DND-41 (cell line): ENCODE measurements at regions not wholly inside any gene's neighbourhood (a gene's known extent, or its start where the extent isn't known, plus 50 kb on each side); places are given as distances from the start of the nearest gene placed in this dataset.
"Not testable (repeated sequence)": the region's sequence is repeated elsewhere in the genome, so short reads cannot be mapped to it uniquely, and the experiment has no call there.

Experiments used
- ATAC-seq: fragments of 200-7000 bp; cut with Tn5 transposase; 3 replicates; pipeline ENCODE4 v1.9.1; 2021; ENCODE audit warnings: low read depth; ENCODE audit not compliant: insufficient read depth
- DNase-seq: peaks from one replicate; pipeline ENCODE4 v3.0.0-alpha.2; 2020
- H2AFZ ChIP-seq: 2 replicates; pipeline ENCODE4 v1.6.0; 2012; ENCODE audit warnings: low read depth, low read length
- H3K27ac ChIP-seq: 2 replicates; pipeline ENCODE4 v1.5.1; 2012; ENCODE audit warnings: low read length, inconsistent platforms
- H3K27me3 ChIP-seq: fragments of 200-600 bp; sonication (generic); 2 replicates; pipeline ENCODE4 v1.6.0; 2012; ENCODE audit warnings: low read length, mild to moderate bottlenecking, inconsistent platforms; ENCODE audit not compliant: insufficient read depth, poor library complexity
- H3K36me3 ChIP-seq: 2 replicates; pipeline ENCODE4 v1.5.1; 2012; ENCODE audit warnings: low read length, inconsistent platforms; ENCODE audit not compliant: insufficient read depth
- H3K4me1 ChIP-seq: 2 replicates; pipeline ENCODE4 v1.5.1; 2012; ENCODE audit warnings: mild to moderate bottlenecking, low read length; ENCODE audit not compliant: insufficient read depth
- H3K4me2 ChIP-seq: 2 replicates; pipeline ENCODE4 v1.6.0; 2012; ENCODE audit warnings: mild to moderate bottlenecking, moderate library complexity, low read length, inconsistent platforms; ENCODE audit not compliant: insufficient read depth
- H3K4me3 ChIP-seq, 2 experiments: fragments of 200-600 bp in 1 of 2; shearing (Covaris generic) in 1 of 2; 2 replicates each; pipeline ENCODE4 v1.5.1; 2012 to 2016; ENCODE audit warnings: inconsistent platforms in 2 of 2, low read length in 2 of 2, mild to moderate bottlenecking in 2 of 2, low read depth in 1 of 2, moderate library complexity in 1 of 2
- H3K79me2 ChIP-seq: 2 replicates; pipeline ENCODE4 v1.6.0; 2012; ENCODE audit warnings: low read length, inconsistent platforms; ENCODE audit not compliant: insufficient read depth
- H3K9ac ChIP-seq: 2 replicates; pipeline ENCODE4 v1.6.0; 2012; ENCODE audit warnings: low read depth, mild to moderate bottlenecking, inconsistent platforms, low read length, moderate library complexity
- H3K9me3 ChIP-seq: 2 replicates; pipeline ENCODE4 v1.5.1; 2012; ENCODE audit warnings: low read length, moderate library complexity, mild to moderate bottlenecking, inconsistent platforms; ENCODE audit not compliant: insufficient read depth, severe bottlenecking
- H4K20me1 ChIP-seq: 2 replicates; pipeline ENCODE4 v1.6.0; 2012; ENCODE audit warnings: low read length; ENCODE audit not compliant: insufficient read depth
- EZH2 ChIP-seq: IDR thresholded peaks from 3 replicates; pipeline ENCODE4 v1.6.1; 2012; ENCODE audit warnings: borderline replicate concordance, low read depth, mild to moderate bottlenecking, moderate library complexity, low read length, inconsistent platforms; ENCODE audit not compliant: severe bottlenecking
- TF ChIP-seq, protein P1 (sequence below): IDR thresholded peaks from 2 replicates; pipeline ENCODE4 v1.5.1; 2012; ENCODE audit warnings: borderline replicate concordance, low read length, moderate library complexity, mild to moderate bottlenecking; ENCODE audit not compliant: poor library complexity, severe bottlenecking; ENCODE audit errors: extremely low read depth

DNA sequence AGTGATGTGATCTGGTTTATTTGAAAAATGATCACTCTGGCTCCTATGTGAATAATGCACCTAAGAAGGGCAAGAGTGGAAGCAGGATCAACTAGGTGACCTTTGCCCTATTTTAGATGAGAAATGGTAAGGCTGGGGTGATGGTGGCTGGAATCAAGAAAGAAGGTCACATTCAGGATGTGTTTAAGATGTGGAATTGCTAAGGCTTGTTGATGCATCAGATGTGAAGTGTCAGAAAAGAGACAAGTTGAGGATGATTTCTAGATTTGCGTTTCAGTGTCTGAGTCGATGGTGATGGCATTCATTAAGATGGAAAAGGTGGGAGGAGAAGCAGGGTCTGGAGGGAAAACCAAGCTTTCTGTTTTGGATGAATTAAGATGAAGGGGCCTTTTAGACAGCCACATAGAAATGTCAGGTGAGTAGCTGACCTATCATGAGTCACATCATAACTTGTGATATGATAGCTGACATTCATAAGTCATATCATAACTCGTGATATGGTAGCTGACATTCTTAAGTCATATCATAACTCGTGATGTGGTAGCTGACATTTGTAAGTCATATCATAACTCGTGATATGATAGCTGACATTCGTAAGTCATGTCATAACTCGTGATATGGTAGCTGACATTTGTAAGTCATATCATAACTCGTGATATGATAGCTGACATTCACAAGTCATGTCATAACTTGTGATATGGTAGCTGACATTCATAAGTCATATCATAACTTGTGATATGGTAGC is 101.2 kb upstream of the SEC11C start:
- TF ChIP-seq, protein P1, sequence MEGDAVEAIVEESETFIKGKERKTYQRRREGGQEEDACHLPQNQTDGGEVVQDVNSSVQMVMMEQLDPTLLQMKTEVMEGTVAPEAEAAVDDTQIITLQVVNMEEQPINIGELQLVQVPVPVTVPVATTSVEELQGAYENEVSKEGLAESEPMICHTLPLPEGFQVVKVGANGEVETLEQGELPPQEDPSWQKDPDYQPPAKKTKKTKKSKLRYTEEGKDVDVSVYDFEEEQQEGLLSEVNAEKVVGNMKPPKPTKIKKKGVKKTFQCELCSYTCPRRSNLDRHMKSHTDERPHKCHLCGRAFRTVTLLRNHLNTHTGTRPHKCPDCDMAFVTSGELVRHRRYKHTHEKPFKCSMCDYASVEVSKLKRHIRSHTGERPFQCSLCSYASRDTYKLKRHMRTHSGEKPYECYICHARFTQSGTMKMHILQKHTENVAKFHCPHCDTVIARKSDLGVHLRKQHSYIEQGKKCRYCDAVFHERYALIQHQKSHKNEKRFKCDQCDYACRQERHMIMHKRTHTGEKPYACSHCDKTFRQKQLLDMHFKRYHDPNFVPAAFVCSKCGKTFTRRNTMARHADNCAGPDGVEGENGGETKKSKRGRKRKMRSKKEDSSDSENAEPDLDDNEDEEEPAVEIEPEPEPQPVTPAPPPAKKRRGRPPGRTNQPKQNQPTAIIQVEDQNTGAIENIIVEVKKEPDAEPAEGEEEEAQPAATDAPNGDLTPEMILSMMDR = no peak
- TF ChIP-seq EZH2 = no peak
- H4K20me1 ChIP-seq = no peaks in the 10 kb centered on the region
- H3K36me3 ChIP-seq = no peaks in the 10 kb centered on the region
- no peaks in the 10 kb centered on the region for H3K79me2 ChIP-seq
- H3K9me3 ChIP-seq = no peaks in the 10 kb centered on the region
- no peaks in the 10 kb centered on the region for H3K4me1 ChIP-seq
- H3K27ac ChIP-seq = no peak overlapping the region
- ATAC-seq (no peak), DNase-seq (no peak)
- no peak overlapping the region for H2AFZ ChIP-seq
- H3K4me3 ChIP-seq = no peak overlapping the region
- no peak overlapping the region for H3K4me2 ChIP-seq
- no peak overlapping the region for H3K9ac ChIP-seq
- H3K27me3 ChIP-seq = peaks cover 5% of the 10 kb centered on the region

GRCh38 chr18:59039040-59039320 is 100.7 kb upstream of the SEC11C start:
- H3K36me3 ChIP-seq, H3K9me3 ChIP-seq, H3K79me2 ChIP-seq, H3K27me3 ChIP-seq, H3K4me1 ChIP-seq, H3K9ac ChIP-seq, DNase-seq, H3K27ac ChIP-seq, H2AFZ ChIP-seq, H3K4me2 ChIP-seq, H3K4me3 ChIP-seq, ATAC-seq, H4K20me1 ChIP-seq: not testable (repeated sequence)

DNA sequence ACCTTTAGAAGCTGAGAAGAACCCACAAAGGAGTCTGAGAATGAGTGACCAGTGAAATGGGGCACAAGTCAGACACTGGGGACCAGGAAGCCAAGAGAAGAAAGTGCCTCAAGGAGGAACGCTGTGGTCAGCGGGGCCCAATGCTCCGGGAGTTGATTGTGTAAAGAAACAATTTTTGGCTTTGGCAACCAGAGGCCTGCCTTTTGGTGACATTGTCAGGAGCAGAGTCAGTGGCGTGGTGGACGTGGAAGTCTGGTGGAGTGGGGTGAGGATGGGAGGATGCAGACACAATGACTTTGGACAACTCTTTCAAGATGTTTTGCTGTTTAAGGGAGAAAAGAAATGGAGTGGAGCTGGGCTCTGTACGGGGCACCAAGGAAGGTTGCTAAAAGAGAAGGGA is 100.2 kb upstream of the SEC11C start:
- Histone ChIP-seq H4K20me1 (no peaks in the 10 kb centered on the region), H3K4me2 (no peak overlapping the region), H3K9ac (no peak overlapping the region), H2AFZ (no peak overlapping the region), H3K4me1 (no peaks in the 10 kb centered on the region), H3K9me3 (no peaks in the 10 kb centered on the region), H3K4me3 (no peak overlapping the region), H3K79me2 (no peaks in the 10 kb centered on the region), H3K27me3 (peaks cover 5% of the 10 kb centered on the region), H3K36me3 (no peaks in the 10 kb centered on the region), H3K27ac (no peak overlapping the region)
- DNase-seq = no peak
- TF ChIP-seq, protein P1 = no peak
- no peak for TF ChIP-seq EZH2
- ATAC-seq = no peak

GRCh38 chr18:59040770-59041148 is 98.9 kb upstream of the SEC11C start:
- H3K4me1 ChIP-seq = no peaks in the 10 kb centered on the region
- no peaks in the 10 kb centered on the region for H3K79me2 ChIP-seq
- no peak for TF ChIP-seq EZH2
- TF ChIP-seq, protein P1 = no peak
- H3K9ac ChIP-seq = no peak overlapping the region
- no peak overlapping the region for H2AFZ ChIP-seq
- H3K36me3 ChIP-seq = no peaks in the 10 kb centered on the region
- no peaks in the 10 kb centered on the region for H3K9me3 ChIP-seq
- H3K27me3 ChIP-seq = peaks cover 5% of the 10 kb centered on the region
- H3K4me3 ChIP-seq = no peak overlapping the region
- H3K27ac ChIP-seq = no peak overlapping the region
- no peak for ATAC-seq
- DNase-seq = no peak
- H4K20me1 ChIP-seq = no peaks in the 10 kb centered on the region
- no peak overlapping the region for H3K4me2 ChIP-seq
